GM08714 (cell line): ENCODE measurements at regions not wholly inside any gene's neighbourhood (a gene's known extent, or its start where the extent isn't known, plus 50 kb on each side); places are given as distances from the start of the nearest gene placed in this dataset.

Source experiments
- H3K4me3 ChIP-seq: fragments of 200-500 bp; sonication (Bioruptor generic); 2 replicates; pipeline ENCODE4 v1.5.1; 2014; ENCODE audit warnings: mild to moderate bottlenecking, low read length, inconsistent platforms
- ZNF274 ChIP-seq: IDR thresholded peaks from 2 replicates; pipeline ENCODE4 v1.6.1; 2012; ENCODE audit warnings: mild to moderate bottlenecking, low read depth, low read length

- no peak overlapping the region for H3K4me3 ChIP-seq
- no peak for TF ChIP-seq ZNF274
Measured at GRCh38 chr13:70923863-70924752, 815.9 kb upstream of the KLHL1 start.

- no peak overlapping the region for H3K4me3 ChIP-seq
- TF ChIP-seq ZNF274: no peak
Measured at GRCh38 chr13:70911286-70911685, 803.0 kb upstream of the KLHL1 start.

DNA sequence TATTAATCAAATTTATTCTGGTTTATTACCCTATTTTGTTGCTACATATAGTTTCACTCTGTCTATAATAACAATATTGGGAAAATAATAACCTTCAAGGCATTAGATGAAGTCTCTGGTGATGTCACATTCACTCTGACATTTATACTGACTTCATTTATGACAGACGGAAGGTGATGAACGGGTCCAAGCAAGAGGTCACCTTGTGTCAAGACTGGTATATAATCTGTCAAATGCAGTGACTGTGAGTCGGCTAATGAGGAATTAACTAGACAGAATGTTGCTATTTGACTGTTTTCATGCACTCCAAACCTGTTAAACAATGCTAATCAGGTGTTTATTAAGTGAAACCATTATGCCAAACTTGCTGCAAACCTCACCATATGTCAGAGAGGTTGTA lies 800.5 kb upstream of the KLHL1 start:
- no peak overlapping the region for H3K4me3 ChIP-seq
- TF ChIP-seq ZNF274: no peak

DNA sequence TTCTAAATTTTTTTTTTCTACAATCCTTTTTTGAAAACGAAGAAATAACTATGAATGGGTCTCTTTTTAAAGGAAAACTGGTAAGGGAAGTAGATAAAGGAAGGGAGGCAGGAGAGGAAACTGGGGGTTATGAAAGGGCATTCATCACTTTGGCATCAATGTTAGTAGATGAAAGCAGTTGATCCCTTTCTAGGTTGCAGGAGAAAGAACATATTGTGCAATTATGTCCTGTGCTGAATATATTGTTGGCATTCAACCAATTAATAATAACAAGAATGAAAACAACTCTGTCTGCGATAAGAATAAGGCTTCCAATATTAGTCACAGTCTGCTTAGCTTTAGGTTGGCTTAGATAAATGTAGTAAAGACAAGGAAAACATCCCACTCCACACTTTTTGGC lies 796.8 kb upstream of the KLHL1 start:
- H3K4me3 ChIP-seq: no peak overlapping the region
- no peak for TF ChIP-seq ZNF274

DNA sequence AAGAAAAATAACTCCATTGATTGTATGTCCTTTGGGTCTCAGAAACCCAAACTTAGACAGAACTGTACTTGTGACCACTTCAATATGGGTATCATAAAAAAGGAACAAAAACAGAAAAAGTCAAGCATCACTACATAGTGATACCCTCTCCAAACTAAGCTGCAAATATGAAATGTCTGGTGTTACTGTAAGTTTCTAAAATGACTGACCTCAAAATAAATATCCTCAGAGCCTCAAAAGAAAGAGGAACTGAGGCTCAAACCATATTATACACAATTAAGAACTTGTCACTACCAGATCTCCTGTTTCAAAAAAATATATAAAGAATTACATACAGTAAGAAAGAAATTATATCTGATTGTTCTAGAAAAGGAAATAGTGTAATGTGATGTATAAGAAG lies 787.9 kb upstream of the KLHL1 start:
- H3K4me3 ChIP-seq: no peak overlapping the region
- no peak for TF ChIP-seq ZNF274

DNA sequence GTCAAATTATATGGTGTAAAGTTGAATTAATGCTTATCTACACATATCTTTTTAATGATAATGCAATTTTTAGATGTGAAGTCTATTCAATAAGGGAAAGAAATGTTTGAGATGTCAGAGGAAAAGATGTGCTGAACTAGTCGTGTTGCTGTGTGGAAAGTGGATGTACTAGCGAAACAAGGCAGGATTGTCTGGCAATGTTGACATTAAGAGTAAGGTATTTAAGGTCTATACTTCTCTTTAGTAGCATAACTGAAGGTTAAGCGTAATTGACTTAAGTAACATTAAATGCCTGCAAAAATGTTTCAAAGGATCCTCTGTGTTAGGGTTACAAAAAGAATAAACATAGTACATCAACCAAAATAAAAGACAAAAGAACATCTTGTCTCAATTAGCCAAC lies 787.3 kb upstream of the KLHL1 start:
- H3K4me3 ChIP-seq: no peak overlapping the region
- TF ChIP-seq ZNF274: no peak

DNA sequence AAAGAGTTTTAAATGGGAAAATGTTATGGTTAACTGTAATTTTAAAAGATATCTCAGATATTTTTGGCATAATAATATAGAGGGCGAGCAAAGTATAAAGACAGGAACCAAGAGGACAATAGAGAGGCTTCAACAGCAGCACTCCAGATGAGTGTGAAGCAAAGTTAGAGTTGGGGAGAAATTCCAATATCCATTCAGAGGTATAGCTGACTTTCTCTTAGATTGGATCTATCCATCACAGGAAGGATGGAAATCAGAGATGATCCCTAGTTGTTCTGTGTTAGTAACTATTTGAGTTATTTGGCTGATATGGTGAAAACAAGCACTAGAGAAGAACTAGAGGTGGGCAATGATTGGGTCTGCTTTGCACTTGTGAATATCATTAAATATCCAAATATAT lies 786.0 kb upstream of the KLHL1 start:
- no peak for TF ChIP-seq ZNF274
- H3K4me3 ChIP-seq: no peak overlapping the region

DNA sequence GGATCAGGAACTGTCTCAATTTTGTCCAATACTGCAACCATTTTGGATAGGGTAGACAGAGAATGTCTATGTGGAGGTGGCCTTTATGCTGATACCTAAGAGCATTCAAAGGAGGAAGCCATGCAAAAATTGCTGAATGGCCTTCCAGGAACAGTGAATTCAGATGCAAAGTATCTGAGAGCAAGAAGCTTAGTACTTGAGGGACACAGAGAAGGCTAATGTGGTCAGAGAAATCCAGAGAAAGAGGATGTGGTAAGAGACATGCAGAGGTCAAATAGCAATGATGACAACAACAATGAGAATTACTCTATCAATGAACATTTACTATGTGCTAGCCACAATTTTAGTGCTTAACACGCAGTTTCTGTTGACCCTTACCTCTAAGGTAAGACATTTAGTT lies 785.6 kb upstream of the KLHL1 start:
- TF ChIP-seq ZNF274: no peak
- no peak overlapping the region for H3K4me3 ChIP-seq

DNA sequence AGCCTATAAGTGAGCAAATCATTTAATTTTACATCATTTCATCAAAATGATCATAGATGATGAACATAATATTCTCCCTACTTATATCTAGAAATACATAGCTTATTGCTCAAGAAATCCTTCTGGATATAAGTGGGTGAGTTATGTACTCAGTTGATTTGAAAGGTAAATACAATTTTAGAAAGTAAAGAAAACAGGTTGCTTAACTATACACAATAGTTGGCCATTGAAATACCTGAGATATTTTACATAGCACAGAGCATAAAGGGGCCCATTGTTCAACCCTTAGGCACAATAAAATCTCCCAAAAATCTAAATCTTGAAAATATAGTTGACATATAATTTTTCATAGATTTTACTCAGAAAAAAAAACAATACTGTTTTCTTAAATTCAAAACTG lies 782.0 kb upstream of the KLHL1 start:
- TF ChIP-seq ZNF274: no peak
- no peak overlapping the region for H3K4me3 ChIP-seq

DNA sequence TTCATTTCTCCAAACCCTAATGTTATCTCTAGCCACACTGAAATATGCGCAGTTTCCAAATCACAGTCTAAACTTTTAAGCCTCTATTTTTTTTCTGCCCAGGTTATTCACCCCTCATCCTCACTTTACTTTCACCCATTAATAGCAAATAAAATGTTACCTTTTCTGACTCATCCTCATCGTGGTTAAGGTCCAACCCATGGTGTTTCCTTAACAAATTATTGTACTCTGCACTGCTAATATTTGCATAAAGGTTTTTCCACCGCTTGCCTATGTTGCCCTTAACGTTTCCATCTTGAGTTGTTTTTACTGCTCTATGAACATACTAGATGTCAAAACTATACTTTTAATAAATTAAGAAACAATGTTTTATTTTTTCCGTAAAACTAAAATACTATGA lies 780.9 kb upstream of the KLHL1 start:
- TF ChIP-seq ZNF274: no peak
- no peak overlapping the region for H3K4me3 ChIP-seq

GRCh38 chr13:70884196-70884595 lies 775.9 kb upstream of the KLHL1 start:
- H3K4me3 ChIP-seq: no peak overlapping the region
- no peak for TF ChIP-seq ZNF274

- H3K4me3 ChIP-seq: no peak overlapping the region
- no peak for TF ChIP-seq ZNF274
Measured at GRCh38 chr13:70874636-70875035, 766.4 kb upstream of the KLHL1 start.

DNA sequence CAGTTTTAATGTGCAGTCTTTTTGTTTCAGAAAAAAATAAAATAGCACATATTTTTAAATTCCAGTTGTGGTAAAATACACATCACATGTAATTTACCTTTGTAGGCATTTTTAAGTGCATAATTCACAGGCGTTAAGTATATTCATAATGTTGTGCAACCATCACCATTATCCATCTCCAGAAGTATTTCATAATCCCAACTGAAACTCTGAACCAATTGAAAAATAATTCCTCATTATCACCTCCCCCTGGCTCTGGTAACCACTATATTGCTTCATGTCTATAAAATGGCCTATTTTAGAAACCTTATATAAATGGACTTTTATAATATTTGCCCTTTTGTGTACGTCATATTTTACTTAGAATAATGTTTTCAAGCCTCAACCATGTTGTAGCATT lies 756.5 kb upstream of the KLHL1 start:
- TF ChIP-seq ZNF274: no peak
- H3K4me3 ChIP-seq: no peak overlapping the region

- no peak overlapping the region for H3K4me3 ChIP-seq
- TF ChIP-seq ZNF274: no peak
Measured at GRCh38 chr13:70856711-70857110, 748.5 kb upstream of the KLHL1 start.

DNA sequence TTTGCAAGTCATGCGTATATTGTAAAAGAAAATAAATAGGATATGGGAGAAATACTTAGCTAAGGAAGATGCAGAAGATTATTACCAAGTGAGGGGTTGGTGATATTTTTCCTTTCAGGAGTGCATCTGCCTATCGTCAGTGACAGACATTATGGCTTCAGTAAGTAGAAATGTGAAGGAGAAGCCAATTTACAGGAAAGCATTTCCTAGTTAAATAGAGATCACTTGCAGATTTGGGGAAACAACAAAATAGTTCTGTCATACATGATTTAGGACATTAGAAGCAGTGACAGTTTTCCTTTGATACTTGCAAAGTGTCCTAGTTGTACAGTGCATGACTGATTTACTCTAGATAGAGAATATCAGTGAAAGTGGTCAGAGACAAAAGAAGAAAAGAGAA lies 747.8 kb upstream of the KLHL1 start:
- TF ChIP-seq ZNF274: no peak
- H3K4me3 ChIP-seq: no peak overlapping the region

- no peak for TF ChIP-seq ZNF274
Measured at GRCh38 chr13:70849222-70849621, 741.0 kb upstream of the KLHL1 start.

More at GRCh38 chr13:70849222-70849621, 741.0 kb upstream of the KLHL1 start:
- no peak overlapping the region for H3K4me3 ChIP-seq
